ENCODE measurements at regions not wholly inside any gene's neighbourhood (a gene's known extent, or its start where the extent isn't known, plus 50 kb on each side); places are given as distances from the start of the nearest gene placed in this dataset.

- TF ChIP-seq, protein P1, sequence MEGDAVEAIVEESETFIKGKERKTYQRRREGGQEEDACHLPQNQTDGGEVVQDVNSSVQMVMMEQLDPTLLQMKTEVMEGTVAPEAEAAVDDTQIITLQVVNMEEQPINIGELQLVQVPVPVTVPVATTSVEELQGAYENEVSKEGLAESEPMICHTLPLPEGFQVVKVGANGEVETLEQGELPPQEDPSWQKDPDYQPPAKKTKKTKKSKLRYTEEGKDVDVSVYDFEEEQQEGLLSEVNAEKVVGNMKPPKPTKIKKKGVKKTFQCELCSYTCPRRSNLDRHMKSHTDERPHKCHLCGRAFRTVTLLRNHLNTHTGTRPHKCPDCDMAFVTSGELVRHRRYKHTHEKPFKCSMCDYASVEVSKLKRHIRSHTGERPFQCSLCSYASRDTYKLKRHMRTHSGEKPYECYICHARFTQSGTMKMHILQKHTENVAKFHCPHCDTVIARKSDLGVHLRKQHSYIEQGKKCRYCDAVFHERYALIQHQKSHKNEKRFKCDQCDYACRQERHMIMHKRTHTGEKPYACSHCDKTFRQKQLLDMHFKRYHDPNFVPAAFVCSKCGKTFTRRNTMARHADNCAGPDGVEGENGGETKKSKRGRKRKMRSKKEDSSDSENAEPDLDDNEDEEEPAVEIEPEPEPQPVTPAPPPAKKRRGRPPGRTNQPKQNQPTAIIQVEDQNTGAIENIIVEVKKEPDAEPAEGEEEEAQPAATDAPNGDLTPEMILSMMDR (conservative IDR thresholded peaks at IDR 0.05; ENCODE audit: low read depth, low read length), result peak; percentile 86
- TF ChIP-seq EZH2 (IDR thresholded peaks at IDR 0.05; ENCODE audit: borderline replicate concordance, low read depth, low read length, poor library complexity, severe bottlenecking), result no peak
These were observed 234.3 kb upstream of the ANKH start for GRCh38 chr5:15105799-15106393.
